ENCODE measurements at regions not wholly inside any gene's neighbourhood (a gene's known extent, or its start where the extent isn't known, plus 50 kb on each side); places are given as distances from the start of the nearest gene placed in this dataset.

GRCh38 chr2:126315828-126316227, 340.1 kb upstream of the GYPC start:
- TF ChIP-seq CTCF (conservative IDR thresholded peaks at IDR 0.05 in 1 of 2, IDR thresholded peaks at IDR 0.05 in 1 of 2; ENCODE audit: extremely low read depth in 1 of 2, insufficient read depth in 1 of 2, low read depth in 1 of 2, low read length in 2 of 2) (no peak), EZH2 (IDR thresholded peaks at IDR 0.05; ENCODE audit: borderline replicate concordance, low read length) (no peak)
